ENCODE measurements at regions not wholly inside any gene's neighbourhood (a gene's known extent, or its start where the extent isn't known, plus 50 kb on each side); places are given as distances from the start of the nearest gene placed in this dataset.
A peak's percentile ranks its signal among the peaks of the same experiment; 100 is the strongest.

- no peak for DNase-seq
Measured at GRCh38 chr1:239835946-239836440, 255.7 kb upstream of the FMN2 start.

- no peak for DNase-seq
Measured at GRCh38 chr1:239840336-239840735, 251.3 kb upstream of the FMN2 start.

GRCh38 chr1:239840790-239841189 lies 250.9 kb upstream of the FMN2 start:
- no peak for DNase-seq

GRCh38 chr1:239841631-239842030 lies 250.1 kb upstream of the FMN2 start:
- DNase-seq, result no peak

- DNase-seq, result no peak
Measured at GRCh38 chr1:239843541-239843940, 248.1 kb upstream of the FMN2 start.

GRCh38 chr1:239844833-239845232 lies 246.8 kb upstream of the FMN2 start:
- DNase-seq, result no peak

- DNase-seq, result no peak
Measured at GRCh38 chr1:239854922-239855321, 236.8 kb upstream of the FMN2 start.

- no peak for DNase-seq
Measured at GRCh38 chr1:239856067-239856466, 235.6 kb upstream of the FMN2 start.

GRCh38 chr1:239856924-239857323 lies 234.8 kb upstream of the FMN2 start:
- no peak for DNase-seq

GRCh38 chr1:239858057-239858456 lies 233.6 kb upstream of the FMN2 start:
- DNase-seq, result peak; percentile 69

GRCh38 chr1:239858529-239858928 lies 233.2 kb upstream of the FMN2 start:
- no peak for DNase-seq

GRCh38 chr1:239861985-239862384 lies 229.7 kb upstream of the FMN2 start:
- no peak for DNase-seq

- DNase-seq, result peak; percentile 41
Measured at GRCh38 chr1:239868058-239868832, 223.4 kb upstream of the FMN2 start.

GRCh38 chr1:239870194-239870593 lies 221.5 kb upstream of the FMN2 start:
- no peak for DNase-seq

GRCh38 chr1:239872626-239873025 lies 219.1 kb upstream of the FMN2 start:
- DNase-seq, result no peak

GRCh38 chr1:239874831-239875230 lies 216.9 kb upstream of the FMN2 start:
- no peak for DNase-seq

GRCh38 chr1:239879321-239880170 lies 212.1 kb upstream of the FMN2 start:
- no peak for DNase-seq

GRCh38 chr1:239882967-239883366 lies 208.7 kb upstream of the FMN2 start:
- DNase-seq, result no peak

GRCh38 chr1:239884796-239885195 lies 206.9 kb upstream of the FMN2 start:
- no peak for DNase-seq

GRCh38 chr1:239886266-239886665 lies 205.4 kb upstream of the FMN2 start:
- DNase-seq, result no peak

GRCh38 chr1:239888639-239889038 lies 203.0 kb upstream of the FMN2 start:
- DNase-seq, result no peak

GRCh38 chr1:239891621-239892358 lies 199.9 kb upstream of the FMN2 start:
- DNase-seq, result no peak

GRCh38 chr1:239892602-239893001 lies 199.1 kb upstream of the FMN2 start:
- no peak for DNase-seq

All from NCI-H69 (cell line).